GM12875 (cell line): ENCODE measurements at regions not wholly inside any gene's neighbourhood (a gene's known extent, or its start where the extent isn't known, plus 50 kb on each side); places are given as distances from the start of the nearest gene placed in this dataset.

Experiments used
- H3K4me3 ChIP-seq: one replicate; pipeline ENCODE4 v1.5.1; 2011; ENCODE audit warnings: low read depth, low read length, control low read depth
- TF ChIP-seq, protein P1 (sequence below): IDR thresholded peaks from 2 replicates; pipeline ENCODE4 v1.5.1; 2011; ENCODE audit warnings: low read depth, mild to moderate bottlenecking, control low read depth, inconsistent platforms, low read length, moderate library complexity, borderline replicate concordance; ENCODE audit not compliant: insufficient read depth

DNA sequence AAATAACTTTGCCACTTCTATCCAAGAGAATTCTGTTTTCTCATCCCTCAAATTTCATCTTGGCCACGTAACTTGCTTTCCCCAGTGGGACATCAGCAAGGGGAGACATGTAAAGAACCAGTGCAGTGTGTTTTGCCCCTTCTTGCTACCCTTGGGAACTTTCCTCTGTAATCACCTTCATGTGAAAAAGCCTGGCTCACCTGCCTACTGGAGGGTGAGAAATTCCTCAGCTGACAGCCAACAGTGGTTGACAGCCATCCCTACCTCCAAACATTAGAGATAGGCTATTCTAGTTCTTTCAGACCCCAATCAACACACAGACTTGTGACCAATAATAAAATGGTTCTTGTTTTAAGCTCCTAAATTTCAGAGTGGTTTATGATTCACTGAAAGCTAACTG lies 333.9 kb upstream of the TBC1D5 start:
- TF ChIP-seq, protein P1, sequence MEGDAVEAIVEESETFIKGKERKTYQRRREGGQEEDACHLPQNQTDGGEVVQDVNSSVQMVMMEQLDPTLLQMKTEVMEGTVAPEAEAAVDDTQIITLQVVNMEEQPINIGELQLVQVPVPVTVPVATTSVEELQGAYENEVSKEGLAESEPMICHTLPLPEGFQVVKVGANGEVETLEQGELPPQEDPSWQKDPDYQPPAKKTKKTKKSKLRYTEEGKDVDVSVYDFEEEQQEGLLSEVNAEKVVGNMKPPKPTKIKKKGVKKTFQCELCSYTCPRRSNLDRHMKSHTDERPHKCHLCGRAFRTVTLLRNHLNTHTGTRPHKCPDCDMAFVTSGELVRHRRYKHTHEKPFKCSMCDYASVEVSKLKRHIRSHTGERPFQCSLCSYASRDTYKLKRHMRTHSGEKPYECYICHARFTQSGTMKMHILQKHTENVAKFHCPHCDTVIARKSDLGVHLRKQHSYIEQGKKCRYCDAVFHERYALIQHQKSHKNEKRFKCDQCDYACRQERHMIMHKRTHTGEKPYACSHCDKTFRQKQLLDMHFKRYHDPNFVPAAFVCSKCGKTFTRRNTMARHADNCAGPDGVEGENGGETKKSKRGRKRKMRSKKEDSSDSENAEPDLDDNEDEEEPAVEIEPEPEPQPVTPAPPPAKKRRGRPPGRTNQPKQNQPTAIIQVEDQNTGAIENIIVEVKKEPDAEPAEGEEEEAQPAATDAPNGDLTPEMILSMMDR, result no peak

DNA sequence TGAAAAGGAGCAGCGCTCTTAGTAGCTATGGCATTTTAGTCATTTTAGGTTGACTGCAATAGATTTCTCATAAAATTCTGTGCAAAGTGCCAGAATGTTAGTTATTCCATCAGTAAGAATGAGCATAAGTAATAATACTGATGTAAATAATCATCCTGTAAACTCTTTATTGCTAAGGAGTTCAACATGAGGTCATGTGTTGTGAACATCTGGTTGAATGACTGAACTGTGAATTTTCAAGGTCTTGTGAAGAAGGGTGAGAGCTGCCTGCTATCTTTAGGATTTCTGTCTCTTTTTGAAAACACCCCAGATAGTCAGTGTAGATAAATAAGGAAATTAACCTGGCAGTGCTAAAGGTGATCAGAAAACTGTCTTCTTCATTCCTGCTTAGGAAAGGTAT lies 333.4 kb upstream of the TBC1D5 start:
- no peak overlapping the region for H3K4me3 ChIP-seq
- TF ChIP-seq, protein P1, result no peak

More for the DNA sequence above, 333.9 kb upstream of the TBC1D5 start:
- no peak overlapping the region for H3K4me3 ChIP-seq

DNA sequence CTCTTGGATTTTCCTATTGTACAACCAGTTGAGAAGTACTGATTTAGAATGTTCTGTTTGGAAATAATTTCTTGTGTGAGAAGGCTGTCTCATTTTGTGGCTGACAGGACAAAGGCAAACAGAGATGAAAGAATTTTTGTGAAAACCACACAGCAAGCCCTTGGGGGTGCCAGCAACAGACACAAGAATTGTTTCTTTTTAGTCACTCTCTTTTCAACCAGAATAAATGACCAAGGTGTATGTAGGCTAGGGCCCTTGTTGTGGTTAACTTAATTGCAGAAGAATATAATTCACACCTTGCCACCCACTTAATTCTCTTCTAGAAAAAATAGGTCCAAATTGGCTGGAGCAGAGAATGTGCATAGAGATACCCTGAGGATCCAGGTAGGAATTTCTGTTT lies 329.4 kb upstream of the TBC1D5 start:
- TF ChIP-seq, protein P1, result no peak
- H3K4me3 ChIP-seq, result no peak overlapping the region

DNA sequence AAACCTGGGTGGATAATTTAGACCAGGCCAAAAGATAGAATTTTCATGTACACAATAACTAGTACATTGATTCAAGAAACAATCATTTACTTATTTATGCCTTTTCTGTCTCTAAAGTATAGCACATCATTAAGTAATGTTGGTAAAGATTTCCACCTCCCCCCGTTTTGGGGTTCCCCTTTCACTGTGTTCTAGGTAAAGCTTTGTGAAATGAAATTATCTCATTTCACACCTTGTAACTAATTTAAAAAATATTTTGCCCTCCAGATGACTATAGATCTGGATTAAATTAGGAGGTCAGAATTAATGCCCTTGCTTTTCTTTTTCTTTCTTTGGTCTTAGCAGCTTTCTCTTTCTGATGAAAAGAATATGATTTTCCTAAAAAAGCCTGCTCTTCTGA lies 328.5 kb upstream of the TBC1D5 start:
- TF ChIP-seq, protein P1, result no peak
- H3K4me3 ChIP-seq, result no peak overlapping the region

DNA sequence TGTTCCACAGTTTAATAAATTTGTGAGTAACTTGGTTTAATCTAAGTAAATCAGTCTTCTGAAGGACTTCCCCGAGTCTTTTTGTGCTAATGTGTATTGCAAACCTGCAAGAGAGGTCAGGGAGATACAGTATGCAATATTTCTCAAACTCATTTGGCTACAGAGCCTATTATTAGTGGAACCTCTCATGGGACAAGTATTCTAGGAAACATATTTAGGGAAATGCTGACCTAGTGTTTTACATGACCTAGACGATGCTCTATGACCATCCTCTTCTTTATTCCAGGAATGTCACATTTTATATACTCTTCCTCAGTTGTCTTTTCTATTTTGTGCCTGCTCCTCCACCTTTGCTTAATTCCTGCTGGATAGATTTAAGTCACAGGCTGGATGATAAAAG lies 327.8 kb upstream of the TBC1D5 start:
- TF ChIP-seq, protein P1, result no peak
- no peak overlapping the region for H3K4me3 ChIP-seq

DNA sequence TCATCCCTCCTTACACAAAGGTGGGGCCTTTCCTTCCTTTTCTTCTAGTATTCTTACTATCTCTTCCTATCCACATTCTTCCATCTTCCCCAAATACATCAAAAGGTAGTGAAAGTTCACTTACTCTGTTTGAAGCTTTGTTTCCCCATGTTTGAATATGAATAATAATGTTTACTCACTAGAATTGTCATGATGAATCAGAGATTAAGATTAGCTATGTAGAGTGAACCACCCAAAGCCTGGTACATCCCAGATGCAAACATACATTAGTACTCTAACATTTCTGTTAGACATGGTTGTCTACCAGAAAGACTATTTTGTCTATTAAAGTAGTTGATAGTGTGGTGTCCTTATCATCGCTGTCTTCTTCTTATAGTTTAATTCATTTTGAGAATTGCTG lies 327.1 kb upstream of the TBC1D5 start:
- no peak overlapping the region for H3K4me3 ChIP-seq
- TF ChIP-seq, protein P1, result no peak

DNA sequence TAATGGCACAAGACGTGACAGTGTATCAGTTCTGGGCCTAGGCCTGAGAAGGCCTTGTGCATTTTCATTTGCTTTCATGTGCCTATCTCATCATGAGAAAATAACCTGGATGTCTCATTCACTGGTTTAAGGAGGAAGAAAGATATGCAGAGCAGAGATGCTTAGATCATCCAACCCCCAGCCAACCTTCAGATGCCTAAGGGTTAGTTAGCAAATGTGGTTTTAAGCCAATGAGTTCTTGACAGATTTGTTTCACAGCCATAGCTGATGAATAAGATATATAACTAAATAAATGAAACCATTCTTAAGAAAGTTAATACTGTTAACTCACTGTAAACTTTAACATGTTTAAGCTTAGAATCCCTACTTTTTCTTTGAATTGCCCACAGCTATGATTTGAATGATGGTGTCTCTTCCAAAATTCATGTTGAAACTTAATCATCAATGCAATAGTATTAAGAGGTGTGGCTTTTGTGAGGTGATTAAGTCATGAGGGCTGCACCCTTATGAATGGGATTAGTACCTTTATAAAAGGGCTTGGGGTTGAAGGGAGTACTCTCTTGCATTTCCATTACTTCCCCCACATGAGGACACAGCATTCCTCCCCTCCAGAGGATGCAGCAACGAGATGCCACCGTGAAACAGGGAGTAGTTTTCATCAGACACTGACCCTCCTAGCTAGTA lies 324.6 kb upstream of the TBC1D5 start:
- TF ChIP-seq, protein P1, result no peak
- H3K4me3 ChIP-seq, result no peak overlapping the region
